ENCODE measurements at regions not wholly inside any gene's neighbourhood (a gene's known extent, or its start where the extent isn't known, plus 50 kb on each side); places are given as distances from the start of the nearest gene placed in this dataset.
A peak's percentile ranks its signal among the peaks of the same experiment; 100 is the strongest.

DNA sequence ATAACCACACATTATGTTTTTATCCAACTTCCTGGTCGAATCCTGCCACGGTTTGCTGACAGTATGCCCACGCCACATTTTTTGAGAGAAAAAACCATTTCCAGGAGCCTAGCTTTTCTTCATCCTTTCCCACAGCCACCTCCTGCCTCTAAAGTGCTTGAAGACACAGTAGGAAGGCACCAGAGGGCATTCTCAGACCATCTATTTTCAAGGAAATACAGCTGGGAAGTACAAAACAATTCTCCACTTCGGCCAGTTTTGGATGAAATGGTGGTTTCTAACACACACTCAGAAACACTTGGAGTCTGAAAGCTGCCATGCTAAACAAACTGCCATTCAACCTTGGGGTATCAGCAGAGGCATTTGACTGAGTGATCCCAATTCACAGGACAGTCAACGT is 86.3 kb upstream of the RPS23 start:
- CTCF ChIA-PET: interaction anchor here (0.7 to 1.7 kb wide), 8 partner anchors 9 to 1199 kb away, joined by 3 to 7 read pairs (median 4); no protein-coding TSS in a partner anchor
- peak overlapping the region; percentile 58 for H3K9ac ChIP-seq (ENCODE audit: low read length)

More for the DNA sequence above, 86.3 kb upstream of the RPS23 start:
- Histone ChIP-seq H3K4me2 (ENCODE audit: low read length) (peak overlapping the region; percentile 69), H3K9me3 (ENCODE audit: control insufficient read depth in 1 of 2, insufficient read depth in 1 of 2, low read depth in 1 of 2, low read length in 2 of 2) (no peaks in the 10 kb centered on the region), H3K4me3 (replicated peaks in 1 of 2; ENCODE audit: low read depth in 1 of 2, low read length in 2 of 2) (no peak overlapping the region), H3K27ac (ENCODE audit: low read depth, low read length) (no peak overlapping the region), H2AFZ (ENCODE audit: low read depth, low read length, poor library complexity, severe bottlenecking) (no peak overlapping the region), H3K27me3 (ENCODE audit: insufficient read depth, low read length) (no peaks in the 10 kb centered on the region), H3K79me2 (ENCODE audit: insufficient read depth, low read length) (no peaks in the 10 kb centered on the region), H4K20me1 (ENCODE audit: insufficient read depth) (no peaks in the 10 kb centered on the region), H3K4me1 (ENCODE audit: control insufficient read depth in 1 of 2, insufficient read depth in 2 of 2, low read length in 2 of 2) (peaks cover 15 to 74% of the 10 kb centered on the region in 2 experiments), H3K36me3 (ENCODE audit: control insufficient read depth in 1 of 2, insufficient read depth in 2 of 2, low read length in 2 of 2) (no peaks in the 10 kb centered on the region), H3K9me2 (ENCODE audit: insufficient read depth) (no peaks in the 10 kb centered on the region)
- POLR2A ChIA-PET: interaction anchor here (0.6 kb wide), 1 partner anchor 86 kb away, joined by 13 read pairs; the partner anchor contains the start of gene RPS23
- DNase-seq (ENCODE audit: low read depth, low spot score) (no peak), ATAC-seq (peak; percentile 45; the same call in 1 of the 2 replicates)
- intact Hi-C loops (cut with micrococcal nuclease): no loop called here
- RAD21 ChIA-PET (ENCODE audit: low non-redundant PET in 1 of 2, low total read pairs in 2 of 2, uncharacterized antibody in 2 of 2, unreplicated experiment in 2 of 2): interaction anchor here in 1 of 2 experiments (1.1 kb wide), 1 partner anchor 1348 kb away, joined by 3 read pairs; no protein-coding TSS in a partner anchor
- TF ChIP-seq, protein P1, sequence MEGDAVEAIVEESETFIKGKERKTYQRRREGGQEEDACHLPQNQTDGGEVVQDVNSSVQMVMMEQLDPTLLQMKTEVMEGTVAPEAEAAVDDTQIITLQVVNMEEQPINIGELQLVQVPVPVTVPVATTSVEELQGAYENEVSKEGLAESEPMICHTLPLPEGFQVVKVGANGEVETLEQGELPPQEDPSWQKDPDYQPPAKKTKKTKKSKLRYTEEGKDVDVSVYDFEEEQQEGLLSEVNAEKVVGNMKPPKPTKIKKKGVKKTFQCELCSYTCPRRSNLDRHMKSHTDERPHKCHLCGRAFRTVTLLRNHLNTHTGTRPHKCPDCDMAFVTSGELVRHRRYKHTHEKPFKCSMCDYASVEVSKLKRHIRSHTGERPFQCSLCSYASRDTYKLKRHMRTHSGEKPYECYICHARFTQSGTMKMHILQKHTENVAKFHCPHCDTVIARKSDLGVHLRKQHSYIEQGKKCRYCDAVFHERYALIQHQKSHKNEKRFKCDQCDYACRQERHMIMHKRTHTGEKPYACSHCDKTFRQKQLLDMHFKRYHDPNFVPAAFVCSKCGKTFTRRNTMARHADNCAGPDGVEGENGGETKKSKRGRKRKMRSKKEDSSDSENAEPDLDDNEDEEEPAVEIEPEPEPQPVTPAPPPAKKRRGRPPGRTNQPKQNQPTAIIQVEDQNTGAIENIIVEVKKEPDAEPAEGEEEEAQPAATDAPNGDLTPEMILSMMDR (IDR thresholded peaks at IDR 0.05 in 2 of 3, conservative IDR thresholded peaks at IDR 0.05 in 1 of 3; ENCODE audit: borderline replicate concordance in 1 of 3, insufficient read depth in 1 of 3, low read depth in 2 of 3, low read length in 2 of 3): peak; percentile 18 to 54 (median 38); a peak in 4 of 6 replicates
- TF ChIP-seq YY1 (IDR thresholded peaks at IDR 0.05; ENCODE audit: extremely low read depth, insufficient replicate concordance, low read depth, low read length) (no peak), REST (IDR thresholded peaks at IDR 0.05; ENCODE audit: low read depth) (no peak), CBX3 (IDR thresholded peaks at IDR 0.05; ENCODE audit: low read depth) (no peak), RAD21 (IDR thresholded peaks at IDR 0.05; ENCODE audit: low read depth) (peak; percentile 84)
- BruUV-seq (replicated peaks): no TSS peak
